ENCODE measurements at regions not wholly inside any gene's neighbourhood (a gene's known extent, or its start where the extent isn't known, plus 50 kb on each side); places are given as distances from the start of the nearest gene placed in this dataset.

GRCh38 chr2:8316356-8316755 is 365.5 kb upstream of the ID2 start:
- DNase-seq (ENCODE audit: low read depth in 2 of 2) = no peak
- no peak for TF ChIP-seq CTCF (IDR thresholded peaks at IDR 0.05; ENCODE audit: low read depth, low read length)
- H3K4me3 ChIP-seq (replicated peaks in 1 of 2; ENCODE audit: low read depth in 2 of 2, low read length in 2 of 2) = no peak overlapping the region

GRCh38 chr2:8317418-8317817 is 364.4 kb upstream of the ID2 start:
- no peak for DNase-seq (ENCODE audit: low read depth in 2 of 2)
- no peak overlapping the region for H3K4me3 ChIP-seq (replicated peaks in 1 of 2; ENCODE audit: low read depth in 2 of 2, low read length in 2 of 2)
- no peak for TF ChIP-seq CTCF (IDR thresholded peaks at IDR 0.05; ENCODE audit: low read depth, low read length)

- DNase-seq (ENCODE audit: low read depth in 2 of 2) = no peak
- no peak for TF ChIP-seq CTCF (IDR thresholded peaks at IDR 0.05; ENCODE audit: low read depth, low read length)
- H3K4me3 ChIP-seq (replicated peaks in 1 of 2; ENCODE audit: low read depth in 2 of 2, low read length in 2 of 2) = no peak overlapping the region
Measured at GRCh38 chr2:8319219-8319618, 362.6 kb upstream of the ID2 start.

- no peak for DNase-seq (ENCODE audit: low read depth in 2 of 2)
- H3K4me3 ChIP-seq (replicated peaks in 1 of 2; ENCODE audit: low read depth in 2 of 2, low read length in 2 of 2) = no peak overlapping the region
- no peak for TF ChIP-seq CTCF (IDR thresholded peaks at IDR 0.05; ENCODE audit: low read depth, low read length)
Measured at GRCh38 chr2:8320311-8321066, 361.4 kb upstream of the ID2 start.

- no peak for DNase-seq (ENCODE audit: low read depth in 2 of 2)
- TF ChIP-seq CTCF (IDR thresholded peaks at IDR 0.05; ENCODE audit: low read depth, low read length) = no peak
- no peak overlapping the region for H3K4me3 ChIP-seq (replicated peaks in 1 of 2; ENCODE audit: low read depth in 2 of 2, low read length in 2 of 2)
Measured at GRCh38 chr2:8322634-8323033, 359.2 kb upstream of the ID2 start.

- TF ChIP-seq CTCF (IDR thresholded peaks at IDR 0.05; ENCODE audit: low read depth, low read length) = no peak
- no peak for DNase-seq (ENCODE audit: low read depth in 2 of 2)
Measured at GRCh38 chr2:8324164-8324856, 357.5 kb upstream of the ID2 start.

More at GRCh38 chr2:8324164-8324856, 357.5 kb upstream of the ID2 start:
- no peak overlapping the region for H3K4me3 ChIP-seq (replicated peaks in 1 of 2; ENCODE audit: low read depth in 2 of 2, low read length in 2 of 2)
